ENCODE measurements at regions not wholly inside any gene's neighbourhood (a gene's known extent, or its start where the extent isn't known, plus 50 kb on each side); places are given as distances from the start of the nearest gene placed in this dataset.

DNA sequence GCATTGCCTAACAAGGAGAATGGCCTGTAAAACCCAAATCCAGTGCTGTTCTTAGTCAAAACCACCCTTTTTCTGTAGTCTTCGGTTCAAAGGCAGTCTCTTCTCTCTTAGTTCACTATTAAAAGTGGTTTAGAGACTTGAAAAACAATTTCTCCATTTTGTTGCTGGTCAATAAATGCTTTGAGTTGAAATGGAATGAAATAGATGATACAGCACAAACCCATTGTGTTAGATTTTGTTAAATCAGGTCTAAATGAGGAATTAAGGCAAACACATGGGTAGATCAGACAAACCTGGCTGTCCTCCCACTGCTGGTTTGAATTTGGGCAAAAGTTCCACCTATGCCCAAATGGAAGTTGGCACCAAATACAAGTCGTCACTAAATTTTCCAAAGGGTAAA, 150.1 kb upstream of the SERTAD2 start:
- CTCF ChIA-PET, result no interaction called here
- DNase-seq (ENCODE audit: low spot score), result no peak

DNA sequence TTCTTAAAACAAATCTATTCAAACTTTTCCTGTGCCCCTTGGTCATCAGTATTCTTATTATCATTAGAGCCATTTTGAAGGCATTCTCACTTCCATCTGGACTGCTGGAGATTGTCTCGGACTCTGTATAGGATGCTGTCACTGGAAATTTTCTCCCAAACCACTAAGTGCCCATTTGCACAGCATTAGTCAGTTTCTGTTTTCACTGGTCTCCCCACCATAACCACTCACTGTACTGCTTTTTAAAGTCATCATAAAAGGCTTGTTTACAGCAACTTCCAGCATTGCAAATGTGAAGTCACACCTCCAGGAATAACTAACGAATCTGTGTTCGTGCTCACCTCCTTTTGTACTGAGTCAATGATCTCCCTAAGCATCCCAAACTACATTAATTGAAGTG, 150.9 kb upstream of the SERTAD2 start:
- Mint-ChIP-seq H3K9me3 (peaks cover 2% of the 10 kb centered on the region; the same call in 1 of the 2 replicates), H3K4me1 (no peaks in the 10 kb centered on the region), H3K4me3 (no peak overlapping the region), H3K27me3 (ENCODE audit: low read depth) (no peaks in the 10 kb centered on the region), H3K27ac (no peak overlapping the region), H3K36me3 (no peaks in the 10 kb centered on the region)
- ATAC-seq, result no peak
- DNase-seq (ENCODE audit: low spot score), result no peak
- POLR2A ChIA-PET, result no interaction called here
- CTCF ChIA-PET, result no interaction called here
- TF ChIP-seq CBFB (CRISPR knock-in tag; IDR thresholded peaks at IDR 0.05; ENCODE audit: low read depth) (no peak), CREB1 (CRISPR knock-in tag; IDR thresholded peaks at IDR 0.05) (no peak), ZNF396 (CRISPR knock-in tag; IDR thresholded peaks at IDR 0.05; ENCODE audit: borderline replicate concordance) (no peak), MXD4 (CRISPR knock-in tag; IDR thresholded peaks at IDR 0.05; ENCODE audit: borderline replicate concordance) (no peak), EMX1 (CRISPR knock-in tag; IDR thresholded peaks at IDR 0.05) (no peak), RELA (CRISPR knock-in tag; IDR thresholded peaks at IDR 0.05; ENCODE audit: borderline replicate concordance) (no peak), HMGA2 (CRISPR knock-in tag; IDR thresholded peaks at IDR 0.05) (no peak), ZNF121 (CRISPR knock-in tag; IDR thresholded peaks at IDR 0.05) (no peak), ATF1 (CRISPR knock-in tag; IDR thresholded peaks at IDR 0.05) (no peak), NFE2L1 (CRISPR knock-in tag; IDR thresholded peaks at IDR 0.05) (no peak), ZNF416 (CRISPR knock-in tag; IDR thresholded peaks at IDR 0.05) (no peak), NR1H2 (CRISPR knock-in tag; IDR thresholded peaks at IDR 0.05) (no peak)
- TF ChIP-seq, protein P1, sequence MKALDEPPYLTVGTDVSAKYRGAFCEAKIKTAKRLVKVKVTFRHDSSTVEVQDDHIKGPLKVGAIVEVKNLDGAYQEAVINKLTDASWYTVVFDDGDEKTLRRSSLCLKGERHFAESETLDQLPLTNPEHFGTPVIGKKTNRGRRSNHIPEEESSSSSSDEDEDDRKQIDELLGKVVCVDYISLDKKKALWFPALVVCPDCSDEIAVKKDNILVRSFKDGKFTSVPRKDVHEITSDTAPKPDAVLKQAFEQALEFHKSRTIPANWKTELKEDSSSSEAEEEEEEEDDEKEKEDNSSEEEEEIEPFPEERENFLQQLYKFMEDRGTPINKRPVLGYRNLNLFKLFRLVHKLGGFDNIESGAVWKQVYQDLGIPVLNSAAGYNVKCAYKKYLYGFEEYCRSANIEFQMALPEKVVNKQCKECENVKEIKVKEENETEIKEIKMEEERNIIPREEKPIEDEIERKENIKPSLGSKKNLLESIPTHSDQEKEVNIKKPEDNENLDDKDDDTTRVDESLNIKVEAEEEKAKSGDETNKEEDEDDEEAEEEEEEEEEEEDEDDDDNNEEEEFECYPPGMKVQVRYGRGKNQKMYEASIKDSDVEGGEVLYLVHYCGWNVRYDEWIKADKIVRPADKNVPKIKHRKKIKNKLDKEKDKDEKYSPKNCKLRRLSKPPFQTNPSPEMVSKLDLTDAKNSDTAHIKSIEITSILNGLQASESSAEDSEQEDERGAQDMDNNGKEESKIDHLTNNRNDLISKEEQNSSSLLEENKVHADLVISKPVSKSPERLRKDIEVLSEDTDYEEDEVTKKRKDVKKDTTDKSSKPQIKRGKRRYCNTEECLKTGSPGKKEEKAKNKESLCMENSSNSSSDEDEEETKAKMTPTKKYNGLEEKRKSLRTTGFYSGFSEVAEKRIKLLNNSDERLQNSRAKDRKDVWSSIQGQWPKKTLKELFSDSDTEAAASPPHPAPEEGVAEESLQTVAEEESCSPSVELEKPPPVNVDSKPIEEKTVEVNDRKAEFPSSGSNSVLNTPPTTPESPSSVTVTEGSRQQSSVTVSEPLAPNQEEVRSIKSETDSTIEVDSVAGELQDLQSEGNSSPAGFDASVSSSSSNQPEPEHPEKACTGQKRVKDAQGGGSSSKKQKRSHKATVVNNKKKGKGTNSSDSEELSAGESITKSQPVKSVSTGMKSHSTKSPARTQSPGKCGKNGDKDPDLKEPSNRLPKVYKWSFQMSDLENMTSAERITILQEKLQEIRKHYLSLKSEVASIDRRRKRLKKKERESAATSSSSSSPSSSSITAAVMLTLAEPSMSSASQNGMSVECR (CRISPR knock-in tag; IDR thresholded peaks at IDR 0.05; ENCODE audit: borderline replicate concordance), result no peak
- TF ChIP-seq, protein P2, sequence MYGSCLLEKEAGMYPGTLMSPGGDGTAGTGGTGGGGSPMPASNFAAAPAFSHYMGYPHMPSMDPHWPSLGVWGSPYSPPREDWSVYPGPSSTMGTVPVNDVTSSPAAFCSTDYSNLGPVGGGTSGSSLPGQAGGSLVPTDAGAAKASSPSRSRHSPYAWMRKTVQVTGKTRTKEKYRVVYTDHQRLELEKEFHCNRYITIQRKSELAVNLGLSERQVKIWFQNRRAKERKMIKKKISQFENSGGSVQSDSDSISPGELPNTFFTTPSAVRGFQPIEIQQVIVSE (CRISPR knock-in tag; IDR thresholded peaks at IDR 0.05; ENCODE audit: borderline replicate concordance), result no peak

More for the DNA sequence above, 150.1 kb upstream of the SERTAD2 start:
- TF ChIP-seq OVOL2 (CRISPR knock-in tag; IDR thresholded peaks at IDR 0.05; ENCODE audit: borderline replicate concordance) (no peak), FOXK1 (CRISPR knock-in tag; IDR thresholded peaks at IDR 0.05) (no peak), KAT7 (CRISPR knock-in tag; IDR thresholded peaks at IDR 0.05; ENCODE audit: borderline replicate concordance) (no peak), CREB1 (CRISPR knock-in tag; IDR thresholded peaks at IDR 0.05) (no peak), FOXJ3 (CRISPR knock-in tag; IDR thresholded peaks at IDR 0.05; ENCODE audit: borderline replicate concordance) (no peak), RORB (CRISPR knock-in tag; IDR thresholded peaks at IDR 0.05) (no peak), ZNF232 (CRISPR knock-in tag; IDR thresholded peaks at IDR 0.05) (no peak), ZNF219 (CRISPR knock-in tag; IDR thresholded peaks at IDR 0.05; ENCODE audit: borderline replicate concordance) (no peak)
- TF ChIP-seq, protein P3, sequence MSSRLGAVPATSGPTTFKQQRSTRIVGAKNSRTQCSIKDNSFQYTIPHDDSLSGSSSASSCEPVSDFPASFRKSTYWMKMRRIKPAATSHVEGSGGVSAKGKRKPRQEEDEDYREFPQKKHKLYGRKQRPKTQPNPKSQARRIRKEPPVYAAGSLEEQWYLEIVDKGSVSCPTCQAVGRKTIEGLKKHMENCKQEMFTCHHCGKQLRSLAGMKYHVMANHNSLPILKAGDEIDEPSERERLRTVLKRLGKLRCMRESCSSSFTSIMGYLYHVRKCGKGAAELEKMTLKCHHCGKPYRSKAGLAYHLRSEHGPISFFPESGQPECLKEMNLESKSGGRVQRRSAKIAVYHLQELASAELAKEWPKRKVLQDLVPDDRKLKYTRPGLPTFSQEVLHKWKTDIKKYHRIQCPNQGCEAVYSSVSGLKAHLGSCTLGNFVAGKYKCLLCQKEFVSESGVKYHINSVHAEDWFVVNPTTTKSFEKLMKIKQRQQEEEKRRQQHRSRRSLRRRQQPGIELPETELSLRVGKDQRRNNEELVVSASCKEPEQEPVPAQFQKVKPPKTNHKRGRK (CRISPR knock-in tag; IDR thresholded peaks at IDR 0.05; ENCODE audit: borderline replicate concordance), result no peak
- TF ChIP-seq, protein P2 (CRISPR knock-in tag; IDR thresholded peaks at IDR 0.05; ENCODE audit: borderline replicate concordance), result no peak
- TF ChIP-seq, protein P1 (CRISPR knock-in tag; IDR thresholded peaks at IDR 0.05; ENCODE audit: borderline replicate concordance), result no peak
- Mint-ChIP-seq H3K27ac (no peak overlapping the region), H3K36me3 (no peaks in the 10 kb centered on the region), H3K4me3 (no peak overlapping the region), H3K27me3 (ENCODE audit: low read depth) (no peaks in the 10 kb centered on the region), H3K4me1 (no peaks in the 10 kb centered on the region), H3K9me3 (peaks cover 2% of the 10 kb centered on the region; the same call in 1 of the 2 replicates)
- POLR2A ChIA-PET, result no interaction called here
- no peak for ATAC-seq

All from WTC11 (cell line).